ENCODE measurements at regions not wholly inside any gene's neighbourhood (a gene's known extent, or its start where the extent isn't known, plus 50 kb on each side); places are given as distances from the start of the nearest gene placed in this dataset.

DNA sequence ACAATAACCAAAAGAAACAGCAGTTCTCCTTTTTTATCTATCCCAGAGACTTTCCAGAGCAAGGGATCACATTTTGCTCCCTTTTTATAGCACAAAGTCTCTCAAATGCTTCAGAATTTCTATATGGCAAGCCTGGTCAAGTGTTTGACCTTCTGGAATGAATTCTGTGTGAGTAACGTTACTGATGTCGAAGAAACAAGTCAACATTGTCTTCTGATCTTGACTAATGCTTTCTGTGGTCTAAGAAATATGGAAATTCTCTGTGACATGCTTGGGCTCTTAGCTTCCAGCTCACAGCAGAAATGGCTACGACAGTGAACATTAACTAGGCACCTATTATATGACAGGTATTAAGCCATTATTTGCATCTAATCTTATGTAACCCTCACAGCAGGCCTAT lies 411.7 kb downstream of the CADM1 start:
- Mint-ChIP-seq H3K27ac (no peak overlapping the region), H3K4me1 (ENCODE audit: unreplicated experiment) (no peaks in the 10 kb centered on the region), H3K9me3 (no peaks in the 10 kb centered on the region), H3K4me3 (no peak overlapping the region), H3K27me3 (peaks cover 5% of the 10 kb centered on the region), H3K36me3 (no peaks in the 10 kb centered on the region)
- TF ChIP-seq CTCF (conservative IDR thresholded peaks at IDR 0.05), result no peak
- DNase-seq (ENCODE audit: extremely low spot score, unreplicated experiment), result no peak

DNA sequence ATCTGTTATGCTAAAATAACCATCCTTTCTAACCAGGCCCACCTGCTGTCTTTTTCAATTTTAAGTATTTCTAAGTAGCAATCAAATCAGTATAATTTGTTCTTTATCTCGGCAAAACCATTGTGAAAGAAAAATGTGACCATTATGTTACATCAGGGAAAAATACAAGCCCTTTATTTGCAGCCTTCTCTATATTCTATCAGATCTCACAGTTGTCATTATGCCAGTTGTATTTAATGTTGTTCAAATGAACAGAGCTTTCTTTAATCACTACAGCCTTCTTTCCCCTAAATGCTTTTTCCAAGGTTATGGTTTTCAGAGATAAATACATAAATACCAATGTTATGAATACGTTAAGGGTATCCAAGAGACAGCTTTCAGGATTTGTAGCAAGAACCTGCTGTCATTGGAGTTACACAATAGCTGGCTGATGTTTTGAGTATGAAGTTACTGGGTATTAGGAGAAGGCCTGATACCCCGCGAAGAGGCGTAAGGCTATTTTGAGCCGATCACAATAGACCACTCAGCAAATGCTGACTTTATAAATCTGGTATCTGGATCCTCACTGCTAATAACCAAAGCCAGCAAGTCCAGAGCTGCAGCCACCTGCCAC lies 406.3 kb downstream of the CADM1 start:
- Mint-ChIP-seq H3K36me3 (no peaks in the 10 kb centered on the region), H3K4me3 (no peak overlapping the region), H3K27me3 (no peaks in the 10 kb centered on the region), H3K27ac (no peak overlapping the region), H3K9me3 (peaks cover 7% of the 10 kb centered on the region), H3K4me1 (ENCODE audit: unreplicated experiment) (no peaks in the 10 kb centered on the region)
- no peak for TF ChIP-seq CTCF (conservative IDR thresholded peaks at IDR 0.05)
- DNase-seq (ENCODE audit: extremely low spot score, unreplicated experiment), result no peak

GRCh38 chr11:115100706-115101105 lies 403.5 kb downstream of the CADM1 start:
- H3K27ac Mint-ChIP-seq, result no peak overlapping the region
- peaks cover 7% of the 10 kb centered on the region for H3K9me3 Mint-ChIP-seq
- H3K4me1 Mint-ChIP-seq (ENCODE audit: unreplicated experiment), result no peaks in the 10 kb centered on the region
- DNase-seq (ENCODE audit: extremely low spot score, unreplicated experiment), result no peak
- no peaks in the 10 kb centered on the region for H3K36me3 Mint-ChIP-seq
- no peak for TF ChIP-seq CTCF (conservative IDR thresholded peaks at IDR 0.05)
- H3K4me3 Mint-ChIP-seq, result no peak overlapping the region
- no peaks in the 10 kb centered on the region for H3K27me3 Mint-ChIP-seq

GRCh38 chr11:115103921-115104320 lies 400.3 kb downstream of the CADM1 start:
- Mint-ChIP-seq H3K4me3 (no peak overlapping the region), H3K36me3 (no peaks in the 10 kb centered on the region), H3K4me1 (ENCODE audit: unreplicated experiment) (peaks cover 7% of the 10 kb centered on the region), H3K9me3 (peaks cover 7% of the 10 kb centered on the region), H3K27ac (no peak overlapping the region), H3K27me3 (peaks cover 3% of the 10 kb centered on the region)
- peak; percentile 57 for TF ChIP-seq CTCF (conservative IDR thresholded peaks at IDR 0.05)
- no peak for DNase-seq (ENCODE audit: extremely low spot score, unreplicated experiment)

DNA sequence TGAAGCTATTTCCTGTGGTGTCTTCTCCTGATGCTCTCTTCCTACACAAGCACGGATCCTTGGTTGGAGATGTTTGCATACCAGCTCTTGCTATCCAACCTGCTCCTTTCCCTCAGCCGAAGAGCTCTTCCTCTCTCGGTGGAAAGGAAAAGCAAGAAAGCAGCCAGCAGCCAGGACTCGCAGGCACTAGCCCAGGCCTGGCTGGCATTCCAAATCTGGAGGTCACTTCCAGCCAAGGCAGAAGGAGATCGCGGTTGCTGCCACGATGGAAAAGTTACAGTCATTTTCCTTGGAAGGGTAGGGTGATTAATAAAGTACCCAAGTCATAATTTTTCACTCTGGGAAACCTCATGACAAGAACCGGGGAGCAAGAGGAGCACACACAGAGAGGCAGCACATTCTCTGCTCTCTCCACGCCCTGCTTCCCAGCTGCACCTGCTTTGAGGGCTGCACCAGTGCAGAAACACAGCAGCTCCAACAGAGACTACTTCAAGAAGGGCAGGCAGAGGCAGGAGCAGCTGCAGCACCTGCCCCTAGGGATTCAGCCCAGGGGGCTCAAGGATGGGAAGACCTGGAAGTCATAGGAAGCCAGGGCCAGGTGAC lies 399.3 kb downstream of the CADM1 start:
- no peak for DNase-seq (ENCODE audit: extremely low spot score, unreplicated experiment)
- H3K27ac Mint-ChIP-seq, result no peak overlapping the region
- peaks cover 7% of the 10 kb centered on the region for H3K4me1 Mint-ChIP-seq (ENCODE audit: unreplicated experiment)
- peaks cover 7% of the 10 kb centered on the region for H3K27me3 Mint-ChIP-seq
- peaks cover under 1% of the 10 kb centered on the region for H3K9me3 Mint-ChIP-seq
- TF ChIP-seq CTCF (conservative IDR thresholded peaks at IDR 0.05), result no peak
- H3K4me3 Mint-ChIP-seq, result no peak overlapping the region
- H3K36me3 Mint-ChIP-seq, result no peaks in the 10 kb centered on the region
